Ishikawa (cell line): ENCODE measurements at regions not wholly inside any gene's neighbourhood (a gene's known extent, or its start where the extent isn't known, plus 50 kb on each side); places are given as distances from the start of the nearest gene placed in this dataset.

Experiments
- CEBPB ChIP-seq: IDR thresholded peaks from 2 replicates; pipeline ENCODE4 v1.6.1; 2012
- CREB1 ChIP-seq: IDR thresholded peaks from 2 replicates; pipeline ENCODE4 v1.6.1; 2012; ENCODE audit warnings: low read depth
- EGR1 ChIP-seq: IDR thresholded peaks from 2 replicates; pipeline ENCODE4 v1.6.1; 2012
- EP300 ChIP-seq: IDR thresholded peaks from 2 replicates; pipeline ENCODE4 v1.6.1; 2012; ENCODE audit warnings: borderline replicate concordance
- FOXM1 ChIP-seq: IDR thresholded peaks from 2 replicates; pipeline ENCODE4 v1.6.1; 2012; ENCODE audit warnings: low read depth, borderline replicate concordance
- MAX ChIP-seq: IDR thresholded peaks from 2 replicates; pipeline ENCODE4 v1.6.1; 2012
- NFIC ChIP-seq: IDR thresholded peaks from 2 replicates; pipeline ENCODE4 v1.6.1; 2012
- RAD21 ChIP-seq: IDR thresholded peaks from 2 replicates; pipeline ENCODE4 v1.6.1; 2012; ENCODE audit warnings: low read depth
- TAF1 ChIP-seq: IDR thresholded peaks from 2 replicates; pipeline ENCODE4 v1.6.1; 2012; ENCODE audit warnings: low read depth, mild to moderate bottlenecking
- TCF12 ChIP-seq: IDR thresholded peaks from 2 replicates; pipeline ENCODE4 v1.6.1; 2012; ENCODE audit warnings: low read depth
- TEAD4 ChIP-seq: IDR thresholded peaks from 2 replicates; pipeline ENCODE4 v1.6.1; 2012
- USF1 ChIP-seq: IDR thresholded peaks from 2 replicates; pipeline ENCODE4 v1.6.1; 2012
- YY1 ChIP-seq: IDR thresholded peaks from 2 replicates; pipeline ENCODE4 v1.6.1; 2012; ENCODE audit warnings: low read depth
- ZBTB7A ChIP-seq: IDR thresholded peaks from 2 replicates; pipeline ENCODE4 v1.6.1; 2012; ENCODE audit warnings: low read depth
- TF ChIP-seq, protein P1 (sequence below): IDR thresholded peaks from 2 replicates; pipeline ENCODE4 v1.6.1; 2012; ENCODE audit warnings: low read depth, mild to moderate bottlenecking

DNA sequence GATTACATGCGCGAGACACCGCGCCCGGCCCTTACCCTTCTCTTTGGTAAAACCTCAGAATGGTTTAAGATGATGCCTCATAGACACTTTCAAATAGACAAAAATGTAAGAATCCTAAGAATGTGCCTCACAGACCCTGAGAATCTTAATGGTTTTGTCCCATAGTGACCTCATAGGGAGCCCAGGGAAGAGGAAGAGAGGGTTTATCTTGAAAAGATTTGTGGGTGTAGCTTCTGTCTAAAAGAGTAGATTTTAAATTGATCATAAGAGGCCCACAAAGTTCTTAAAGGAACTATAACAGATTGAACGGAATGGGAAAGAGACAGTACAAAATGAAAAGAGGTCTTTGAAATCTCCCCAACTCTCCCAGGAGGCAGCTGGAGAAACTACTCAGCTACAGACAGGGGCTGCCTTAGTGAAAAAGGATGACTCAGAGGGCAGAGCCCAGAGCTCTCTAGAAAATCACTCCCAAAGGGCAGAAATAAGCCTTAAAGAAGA, 220.6 kb downstream of the ADRA2A start:
- no peak for TF ChIP-seq CEBPB
- TF ChIP-seq NFIC, result no peak
- no peak for TF ChIP-seq ZBTB7A
- TF ChIP-seq EP300, result no peak
- no peak for TF ChIP-seq TEAD4
- TF ChIP-seq, protein P1, sequence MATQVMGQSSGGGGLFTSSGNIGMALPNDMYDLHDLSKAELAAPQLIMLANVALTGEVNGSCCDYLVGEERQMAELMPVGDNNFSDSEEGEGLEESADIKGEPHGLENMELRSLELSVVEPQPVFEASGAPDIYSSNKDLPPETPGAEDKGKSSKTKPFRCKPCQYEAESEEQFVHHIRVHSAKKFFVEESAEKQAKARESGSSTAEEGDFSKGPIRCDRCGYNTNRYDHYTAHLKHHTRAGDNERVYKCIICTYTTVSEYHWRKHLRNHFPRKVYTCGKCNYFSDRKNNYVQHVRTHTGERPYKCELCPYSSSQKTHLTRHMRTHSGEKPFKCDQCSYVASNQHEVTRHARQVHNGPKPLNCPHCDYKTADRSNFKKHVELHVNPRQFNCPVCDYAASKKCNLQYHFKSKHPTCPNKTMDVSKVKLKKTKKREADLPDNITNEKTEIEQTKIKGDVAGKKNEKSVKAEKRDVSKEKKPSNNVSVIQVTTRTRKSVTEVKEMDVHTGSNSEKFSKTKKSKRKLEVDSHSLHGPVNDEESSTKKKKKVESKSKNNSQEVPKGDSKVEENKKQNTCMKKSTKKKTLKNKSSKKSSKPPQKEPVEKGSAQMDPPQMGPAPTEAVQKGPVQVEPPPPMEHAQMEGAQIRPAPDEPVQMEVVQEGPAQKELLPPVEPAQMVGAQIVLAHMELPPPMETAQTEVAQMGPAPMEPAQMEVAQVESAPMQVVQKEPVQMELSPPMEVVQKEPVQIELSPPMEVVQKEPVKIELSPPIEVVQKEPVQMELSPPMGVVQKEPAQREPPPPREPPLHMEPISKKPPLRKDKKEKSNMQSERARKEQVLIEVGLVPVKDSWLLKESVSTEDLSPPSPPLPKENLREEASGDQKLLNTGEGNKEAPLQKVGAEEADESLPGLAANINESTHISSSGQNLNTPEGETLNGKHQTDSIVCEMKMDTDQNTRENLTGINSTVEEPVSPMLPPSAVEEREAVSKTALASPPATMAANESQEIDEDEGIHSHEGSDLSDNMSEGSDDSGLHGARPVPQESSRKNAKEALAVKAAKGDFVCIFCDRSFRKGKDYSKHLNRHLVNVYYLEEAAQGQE, result no peak
- TF ChIP-seq YY1, result no peak
- TF ChIP-seq RAD21, result no peak
- TF ChIP-seq USF1, result no peak
- TF ChIP-seq TCF12, result no peak
- no peak for TF ChIP-seq TAF1
- no peak for TF ChIP-seq EGR1
- no peak for TF ChIP-seq CREB1
- TF ChIP-seq MAX, result no peak
- TF ChIP-seq FOXM1, result no peak

DNA sequence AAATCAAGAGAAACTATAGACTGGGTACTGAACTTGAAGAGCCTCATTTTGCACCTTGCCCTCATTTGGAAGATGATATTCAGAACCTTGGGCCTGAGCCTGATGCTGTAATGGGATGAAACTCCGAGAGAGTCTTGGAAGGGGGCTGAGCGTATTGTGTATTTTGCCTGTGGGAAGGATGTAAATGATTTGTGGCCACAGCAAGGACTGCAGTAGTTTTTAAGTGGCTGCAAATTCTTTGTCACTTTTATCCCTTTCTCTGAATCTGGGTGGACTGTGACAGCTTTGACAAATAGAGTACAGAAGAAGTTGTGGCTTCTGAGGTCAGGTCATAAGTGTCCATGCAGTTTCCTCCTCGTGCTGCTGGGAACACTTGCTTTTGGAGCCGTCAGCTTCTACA, 221.2 kb downstream of the ADRA2A start:
- TF ChIP-seq CREB1, result no peak
- TF ChIP-seq CEBPB, result no peak
- TF ChIP-seq RAD21, result no peak
- TF ChIP-seq NFIC, result no peak
- TF ChIP-seq EGR1, result no peak
- no peak for TF ChIP-seq FOXM1

DNA sequence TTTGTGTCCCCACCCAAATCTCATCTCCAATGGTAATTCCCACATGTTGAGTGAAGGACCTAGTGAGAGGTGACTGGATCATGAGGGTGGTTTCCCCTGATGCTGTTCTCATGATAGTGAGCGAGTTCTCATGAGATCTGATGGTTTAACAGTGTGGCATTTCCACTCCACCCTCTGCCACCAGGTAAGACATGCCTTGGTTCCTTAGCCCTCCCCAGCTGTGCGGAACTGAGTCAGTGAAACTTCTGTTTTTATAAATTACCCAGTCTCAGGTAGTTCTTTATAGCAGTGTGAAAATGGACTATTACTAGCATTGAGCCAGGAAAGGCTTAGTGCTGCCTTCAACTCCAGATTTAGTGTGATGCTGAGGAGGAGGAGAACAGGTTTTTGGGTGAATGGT, 222.2 kb downstream of the ADRA2A start:
- TF ChIP-seq CEBPB (no peak), EGR1 (no peak), TAF1 (no peak), CREB1 (no peak), YY1 (no peak), NFIC (no peak), USF1 (no peak)

DNA sequence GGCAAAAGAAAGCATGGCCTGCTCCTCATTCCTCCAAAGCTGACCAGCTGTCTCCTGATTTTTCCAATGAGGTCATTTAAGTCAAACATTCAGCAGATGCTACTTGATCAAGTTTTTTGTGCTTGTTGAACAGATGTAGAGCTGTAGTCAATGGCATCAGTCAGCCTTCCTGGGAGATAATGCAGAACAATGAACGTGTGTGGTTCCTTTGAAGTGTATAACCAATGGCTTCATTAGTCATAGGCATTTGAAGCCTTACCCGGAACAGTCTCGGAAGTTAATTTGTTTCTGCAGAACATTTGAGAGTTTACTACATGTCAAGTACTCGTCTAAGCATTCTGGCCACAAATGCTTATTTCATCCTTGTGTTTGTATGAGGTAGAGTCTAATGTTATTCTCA, 227.1 kb downstream of the ADRA2A start:
- TF ChIP-seq YY1 (no peak), CREB1 (no peak), USF1 (no peak), CEBPB (no peak), FOXM1 (no peak), TAF1 (no peak), ZBTB7A (no peak), RAD21 (no peak), EGR1 (no peak), TCF12 (no peak), TEAD4 (no peak)
- TF ChIP-seq, protein P1, result no peak

- TF ChIP-seq CREB1 (no peak), MAX (no peak), CEBPB (peak; percentile 46; the same call in 1 of the 2 replicates), TEAD4 (no peak), NFIC (no peak), TCF12 (no peak), EP300 (no peak)
- TF ChIP-seq, protein P1, result no peak
These were observed 239.9 kb downstream of the ADRA2A start for GRCh38 chr10:111316722-111317212.
